Sigmoid colon (tissue), 6 donors: ENCODE measurements at regions not wholly inside any gene's neighbourhood (a gene's known extent, or its start where the extent isn't known, plus 50 kb on each side); places are given as distances from the start of the nearest gene placed in this dataset.
"Not testable (repeated sequence)": the region's sequence is repeated elsewhere in the genome, so short reads cannot be mapped to it uniquely, and the experiment has no call there.

Experiments
- DNase-seq: peaks from one replicate; pipeline ENCODE4 v3.0.0-alpha.2; 2019
- H3K27ac ChIP-seq, 4 donors: fragments of 200-600 bp; sonication (generic); one replicate each; pipeline ENCODE4 v1.5.1; 2016 to 2019; ENCODE audit warnings: mild to moderate bottlenecking in 1 of 4
- H3K27me3 ChIP-seq, 3 donors: fragments of 200-600 bp; sonication (generic); one replicate each; pipeline ENCODE4 v1.5.1; 2019; ENCODE audit warnings: mild to moderate bottlenecking in 1 of 3
- H3K36me3 ChIP-seq, 4 donors: fragments of 200-600 bp; sonication (generic); one replicate each; pipeline ENCODE4 v1.5.1; 2016 to 2019
- H3K4me1 ChIP-seq, 4 donors: fragments of 200-600 bp; sonication (generic); one replicate each; pipeline ENCODE4 v1.5.1; 2017 to 2019
- H3K4me3 ChIP-seq, 4 donors: fragments of 200-600 bp; sonication (generic); one replicate each; pipeline ENCODE4 v1.5.1; 2017 to 2019; ENCODE audit warnings: mild to moderate bottlenecking in 2 of 4, moderate library complexity in 1 of 4
- H3K9me3 ChIP-seq, 4 donors: fragments of 200-600 bp in 3 of 4; sonication (generic) in 3 of 4; one replicate each; pipeline versions ENCODE4 v1.5.1 to v1.6.1; 2013 to 2019
- EP300 ChIP-seq, 4 donors: sonication (generic); formaldehyde crosslinking; IDR thresholded peaks; one replicate each; pipeline ENCODE4 v1.6.1; 2017; ENCODE audit warnings: antibody characterized with exemption in 4 of 4
- POLR2A ChIP-seq, 2 donors: fragments of 450-650 bp; IDR thresholded peaks; one replicate each; pipeline ENCODE4 v1.6.1; 2016; ENCODE audit warnings: antibody characterized with exemption in 2 of 2, mild to moderate bottlenecking in 2 of 2, moderate library complexity in 2 of 2
- POLR2AphosphoS5 ChIP-seq, 4 donors: sonication (generic); formaldehyde crosslinking; IDR thresholded peaks; one replicate each; pipeline ENCODE4 v1.6.1; 2017; ENCODE audit warnings: antibody characterized with exemption in 4 of 4
- WGBS, 2 donors: extraction: QIAGEN DNeasy Blood & Tissue Kit; methylation state at CpG; one replicate each; pipeline ENCODE4 v1.1.7; 2013; 5-methylcytosine and 5-hydroxymethylcytosine counted together
- intact Hi-C: fragments of 100-400 bp; cut with DNase I; formaldehyde crosslinking; loops from one replicate; pipeline ENCODE4 v1.15.1; 2023
- small RNA-seq, 3 donors: library from RNA; depleted of rRNA; stranded (forward); fragments of <200 nt; gene quantifications; one replicate each; pipeline ENCODE3, GENCODE V24; 2016
- TF ChIP-seq, protein P1 (sequence below), 4 experiments: fragments of 450-650 bp in 3 of 4; fragments of 200-600 bp in 1 of 4; IDR thresholded peaks; one replicate each; pipeline ENCODE4 v1.5.1; 2016 to 2019; ENCODE audit warnings: antibody characterized with exemption in 4 of 4, mild to moderate bottlenecking in 3 of 4, moderate library complexity in 2 of 4
- donor health status: healthy with polysubstance abuse.
- donor health status: healthy.

DNA sequence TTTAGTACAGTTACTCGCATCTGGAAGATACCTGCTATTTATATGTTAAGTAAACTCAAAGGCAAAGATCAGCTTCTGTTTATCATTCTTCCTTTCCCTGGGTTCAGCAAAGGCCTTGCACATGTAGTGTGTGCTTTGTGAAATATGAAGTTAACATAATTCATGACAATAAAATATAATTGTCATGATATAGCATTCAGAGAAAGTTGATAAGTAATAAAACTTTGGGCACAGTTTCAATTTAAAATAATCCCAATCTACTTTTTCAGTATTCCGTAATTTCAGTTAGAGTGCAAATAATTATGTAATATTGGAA, 51.9 kb upstream of the ZNF217 start:
- no peak for DNase-seq
- Histone ChIP-seq H3K27me3 (no peaks in the 10 kb centered on the region), H3K4me3 (no peak overlapping the region), H3K36me3 (no peaks in the 10 kb centered on the region), H3K9me3 (no peaks in the 10 kb centered on the region), H3K27ac (no peak overlapping the region), H3K4me1 (peaks cover 0 to 14% (median 8%) of the 10 kb centered on the region in 4 donors)
- WGBS, 2 donors = 20 to 73% methylated on average over 2 of the region's 2 CpGs
- no peak for TF ChIP-seq POLR2A (IDR thresholded peaks at IDR 0.05)
- TF ChIP-seq POLR2AphosphoS5 (IDR thresholded peaks at IDR 0.05) = no peak
- TF ChIP-seq, protein P1, sequence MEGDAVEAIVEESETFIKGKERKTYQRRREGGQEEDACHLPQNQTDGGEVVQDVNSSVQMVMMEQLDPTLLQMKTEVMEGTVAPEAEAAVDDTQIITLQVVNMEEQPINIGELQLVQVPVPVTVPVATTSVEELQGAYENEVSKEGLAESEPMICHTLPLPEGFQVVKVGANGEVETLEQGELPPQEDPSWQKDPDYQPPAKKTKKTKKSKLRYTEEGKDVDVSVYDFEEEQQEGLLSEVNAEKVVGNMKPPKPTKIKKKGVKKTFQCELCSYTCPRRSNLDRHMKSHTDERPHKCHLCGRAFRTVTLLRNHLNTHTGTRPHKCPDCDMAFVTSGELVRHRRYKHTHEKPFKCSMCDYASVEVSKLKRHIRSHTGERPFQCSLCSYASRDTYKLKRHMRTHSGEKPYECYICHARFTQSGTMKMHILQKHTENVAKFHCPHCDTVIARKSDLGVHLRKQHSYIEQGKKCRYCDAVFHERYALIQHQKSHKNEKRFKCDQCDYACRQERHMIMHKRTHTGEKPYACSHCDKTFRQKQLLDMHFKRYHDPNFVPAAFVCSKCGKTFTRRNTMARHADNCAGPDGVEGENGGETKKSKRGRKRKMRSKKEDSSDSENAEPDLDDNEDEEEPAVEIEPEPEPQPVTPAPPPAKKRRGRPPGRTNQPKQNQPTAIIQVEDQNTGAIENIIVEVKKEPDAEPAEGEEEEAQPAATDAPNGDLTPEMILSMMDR (IDR thresholded peaks at IDR 0.05) = no peak
- no peak for TF ChIP-seq EP300 (IDR thresholded peaks at IDR 0.05)
- intact Hi-C loops = no loop called here

DNA sequence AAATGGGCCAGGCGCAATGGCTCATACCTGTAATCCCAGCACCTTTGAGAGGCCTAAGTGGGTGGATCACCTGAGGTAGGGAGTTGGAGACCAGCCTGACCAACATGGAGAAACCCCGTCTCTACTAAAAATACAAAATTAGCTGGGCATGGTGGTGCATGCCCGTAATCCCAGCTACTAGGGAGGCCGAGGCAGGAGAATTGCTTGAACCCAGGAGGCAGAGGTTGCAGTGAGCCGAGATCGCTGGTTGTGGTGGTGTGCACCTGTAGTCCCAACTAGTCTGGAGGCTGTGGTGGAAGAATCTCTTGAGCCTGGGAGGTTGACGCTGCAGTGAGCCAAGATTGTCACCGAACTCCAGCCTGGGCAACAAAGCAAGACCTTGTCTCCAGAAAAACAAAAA, 50.5 kb upstream of the ZNF217 start:
- DNase-seq = not testable (repeated sequence)
- peak overlapping the region in 1 of 4 donors; percentile 70 for H3K27ac ChIP-seq

More for the DNA sequence above, 50.5 kb upstream of the ZNF217 start:
- H3K4me3 ChIP-seq, H3K9me3 ChIP-seq, intact Hi-C loops, H3K27me3 ChIP-seq, H3K36me3 ChIP-seq: not testable (repeated sequence)
- WGBS, 2 donors = 95 to 96% methylated on average over 8 of the region's 8 CpGs
- peaks cover 0 to 14% (median 8%) of the 10 kb centered on the region in 4 donors for H3K4me1 ChIP-seq

Small RNA genes in the stretch of these regions (small RNA-seq; reads per million reads assigned to genes)
- 0 reads per million in 3 donors for gene RNU7-14P
